ENCODE measurements at regions not wholly inside any gene's neighbourhood (a gene's known extent, or its start where the extent isn't known, plus 50 kb on each side); places are given as distances from the start of the nearest gene placed in this dataset.

- DNase-seq (ENCODE audit: low read depth, low spot score): no peak
- TF ChIP-seq CTCF (conservative IDR thresholded peaks at IDR 0.05): no peak
- H3K4me1 Mint-ChIP-seq: peaks cover 15% of the 10 kb centered on the region
Observed at GRCh38 chr5:131067636-131068035, 97.4 kb downstream of the HINT1 start.

GRCh38 chr5:131064669-131065371, 100.2 kb downstream of the HINT1 start:
- H3K27ac Mint-ChIP-seq (ENCODE audit: unreplicated experiment): no peak overlapping the region
- DNase-seq (ENCODE audit: low read depth, low spot score): no peak
- peaks cover 11% of the 10 kb centered on the region for H3K4me1 Mint-ChIP-seq

More at GRCh38 chr5:131067636-131068035, 97.4 kb downstream of the HINT1 start:
- Mint-ChIP-seq H3K4me3 (no peak overlapping the region), H3K27me3 (ENCODE audit: low read depth) (no peaks in the 10 kb centered on the region), H3K36me3 (ENCODE audit: low read depth) (no peaks in the 10 kb centered on the region), H3K27ac (ENCODE audit: unreplicated experiment) (no peak overlapping the region), H3K9me3 (peaks cover 6% of the 10 kb centered on the region)

GRCh38 chr5:131042021-131042789, 122.9 kb downstream of the HINT1 start:
- TF ChIP-seq CTCF (conservative IDR thresholded peaks at IDR 0.05): no peak
- Mint-ChIP-seq H3K4me3 (no peak overlapping the region), H3K4me1 (no peaks in the 10 kb centered on the region), H3K9me3 (peaks cover 7% of the 10 kb centered on the region), H3K27ac (ENCODE audit: unreplicated experiment) (no peak overlapping the region), H3K27me3 (ENCODE audit: low read depth) (no peaks in the 10 kb centered on the region), H3K36me3 (ENCODE audit: low read depth) (peaks cover 2% of the 10 kb centered on the region)
- DNase-seq (ENCODE audit: low read depth, low spot score): no peak

More at GRCh38 chr5:131064669-131065371, 100.2 kb downstream of the HINT1 start:
- TF ChIP-seq CTCF (conservative IDR thresholded peaks at IDR 0.05): no peak
- Mint-ChIP-seq H3K27me3 (ENCODE audit: low read depth) (no peaks in the 10 kb centered on the region), H3K9me3 (peaks cover 6% of the 10 kb centered on the region), H3K36me3 (ENCODE audit: low read depth) (no peaks in the 10 kb centered on the region), H3K4me3 (no peak overlapping the region)

DNA sequence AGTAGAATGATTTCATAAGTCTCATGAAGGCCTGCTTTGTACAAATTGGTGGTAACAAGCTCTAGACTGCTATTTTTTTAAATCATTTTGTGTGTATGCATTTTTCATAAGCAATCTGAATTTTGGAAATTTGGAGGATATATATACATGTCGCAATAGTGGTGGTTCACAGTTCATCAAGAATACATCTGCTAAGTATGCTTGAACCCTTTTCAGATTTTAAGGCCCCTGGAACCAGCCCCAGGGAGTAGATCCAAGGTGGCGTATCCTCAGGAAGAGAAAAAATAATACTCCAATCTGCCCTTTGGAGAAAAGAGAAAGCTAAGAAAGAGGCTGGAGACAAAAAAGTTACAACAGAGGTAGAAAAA, 141.6 kb downstream of the HINT1 start:
- H3K4me3 Mint-ChIP-seq: no peak overlapping the region
- no peaks in the 10 kb centered on the region for H3K4me1 Mint-ChIP-seq
- no peak for DNase-seq (ENCODE audit: low read depth, low spot score)
- no peaks in the 10 kb centered on the region for H3K27me3 Mint-ChIP-seq (ENCODE audit: low read depth)
- no peaks in the 10 kb centered on the region for H3K36me3 Mint-ChIP-seq (ENCODE audit: low read depth)
- H3K27ac Mint-ChIP-seq (ENCODE audit: unreplicated experiment): no peak overlapping the region
- no peak for TF ChIP-seq CTCF (conservative IDR thresholded peaks at IDR 0.05)
- H3K9me3 Mint-ChIP-seq: peaks cover 4% of the 10 kb centered on the region

GRCh38 chr5:131022811-131023497, 142.1 kb downstream of the HINT1 start:
- Mint-ChIP-seq H3K4me1 (no peaks in the 10 kb centered on the region), H3K27me3 (ENCODE audit: low read depth) (peaks cover under 1% of the 10 kb centered on the region)

More at GRCh38 chr5:131022811-131023497, 142.1 kb downstream of the HINT1 start:
- Mint-ChIP-seq H3K9me3 (peaks cover 6% of the 10 kb centered on the region), H3K36me3 (ENCODE audit: low read depth) (no peaks in the 10 kb centered on the region), H3K4me3 (no peak overlapping the region), H3K27ac (ENCODE audit: unreplicated experiment) (no peak overlapping the region)
- no peak for TF ChIP-seq CTCF (conservative IDR thresholded peaks at IDR 0.05)
- no peak for DNase-seq (ENCODE audit: low read depth, low spot score)
